ENCODE measurements at regions not wholly inside any gene's neighbourhood (a gene's known extent, or its start where the extent isn't known, plus 50 kb on each side); places are given as distances from the start of the nearest gene placed in this dataset.

DNA sequence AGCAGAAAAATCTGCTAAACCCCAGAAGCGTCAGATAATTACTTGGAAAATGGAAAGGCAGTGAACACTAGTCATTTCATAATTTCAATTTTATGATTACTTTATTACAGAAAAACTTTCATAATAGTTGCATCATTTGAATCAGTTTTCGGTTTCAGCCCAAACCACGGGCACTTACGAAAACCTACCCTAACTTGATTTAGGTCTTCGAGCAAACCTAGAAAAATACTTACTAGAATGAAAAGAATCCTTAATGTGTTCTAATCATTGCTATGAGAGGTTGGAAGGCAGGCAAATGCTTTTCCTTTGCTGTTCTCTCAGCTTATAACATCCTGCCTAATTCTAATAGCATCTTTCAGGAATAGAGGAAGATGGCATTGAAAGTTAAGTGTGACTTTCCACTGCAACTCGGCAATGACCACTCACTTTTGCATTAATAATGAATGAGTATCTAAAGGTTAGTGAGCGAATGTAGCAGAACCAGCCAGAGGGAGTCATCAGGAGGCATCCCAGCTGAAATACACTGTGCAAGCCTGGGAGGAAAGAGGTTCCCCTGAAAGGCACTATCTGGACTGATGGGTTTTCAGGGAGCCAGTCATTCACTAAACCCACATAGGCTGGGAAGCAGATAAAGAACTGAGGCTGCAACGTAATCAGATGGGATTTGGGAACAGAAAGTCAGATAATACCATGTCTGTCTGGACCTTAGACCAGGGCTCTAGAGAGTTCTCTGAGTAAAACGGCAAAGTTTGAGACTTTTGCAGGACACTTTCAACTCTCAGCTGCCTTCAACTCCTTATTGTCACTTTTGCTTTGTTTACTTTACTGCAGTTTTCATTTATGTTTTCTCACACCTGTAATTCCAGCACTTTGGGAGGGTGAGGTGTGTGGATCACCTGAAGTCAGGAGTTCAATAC, 520.8 kb downstream of the RNF144A start:
- TF ChIP-seq TAF1 (IDR thresholded peaks at IDR 0.05; ENCODE audit: low read depth) (no peak), RAD21 (conservative IDR thresholded peaks at IDR 0.05) (no peak), EZH2 (IDR thresholded peaks at IDR 0.05; ENCODE audit: borderline replicate concordance, insufficient read depth, low read length, poor library complexity, severe bottlenecking) (no peak), POLR2AphosphoS5 (IDR thresholded peaks at IDR 0.05) (no peak), SMC3 (conservative IDR thresholded peaks at IDR 0.05; ENCODE audit: poor library complexity) (no peak)
- TF ChIP-seq, protein P1, sequence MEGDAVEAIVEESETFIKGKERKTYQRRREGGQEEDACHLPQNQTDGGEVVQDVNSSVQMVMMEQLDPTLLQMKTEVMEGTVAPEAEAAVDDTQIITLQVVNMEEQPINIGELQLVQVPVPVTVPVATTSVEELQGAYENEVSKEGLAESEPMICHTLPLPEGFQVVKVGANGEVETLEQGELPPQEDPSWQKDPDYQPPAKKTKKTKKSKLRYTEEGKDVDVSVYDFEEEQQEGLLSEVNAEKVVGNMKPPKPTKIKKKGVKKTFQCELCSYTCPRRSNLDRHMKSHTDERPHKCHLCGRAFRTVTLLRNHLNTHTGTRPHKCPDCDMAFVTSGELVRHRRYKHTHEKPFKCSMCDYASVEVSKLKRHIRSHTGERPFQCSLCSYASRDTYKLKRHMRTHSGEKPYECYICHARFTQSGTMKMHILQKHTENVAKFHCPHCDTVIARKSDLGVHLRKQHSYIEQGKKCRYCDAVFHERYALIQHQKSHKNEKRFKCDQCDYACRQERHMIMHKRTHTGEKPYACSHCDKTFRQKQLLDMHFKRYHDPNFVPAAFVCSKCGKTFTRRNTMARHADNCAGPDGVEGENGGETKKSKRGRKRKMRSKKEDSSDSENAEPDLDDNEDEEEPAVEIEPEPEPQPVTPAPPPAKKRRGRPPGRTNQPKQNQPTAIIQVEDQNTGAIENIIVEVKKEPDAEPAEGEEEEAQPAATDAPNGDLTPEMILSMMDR (IDR thresholded peaks at IDR 0.05; ENCODE audit: poor library complexity, severe bottlenecking), result no peak

Measured in neural cell (in vitro differentiated cells).